Activated naive CD8-positive, alpha-beta T cell (primary cell): ENCODE measurements at regions not wholly inside any gene's neighbourhood (a gene's known extent, or its start where the extent isn't known, plus 50 kb on each side); places are given as distances from the start of the nearest gene placed in this dataset.
"Not testable (repeated sequence)": the region's sequence is repeated elsewhere in the genome, so short reads cannot be mapped to it uniquely, and the experiment has no call there.

Experiments
- H3K27ac Mint-ChIP-seq: one replicate; pipeline ENCODE4 v1.8.0; 2021; ENCODE audit warnings: mixed read lengths
- H3K27me3 Mint-ChIP-seq: one replicate; pipeline ENCODE4 v1.8.0; 2021; ENCODE audit warnings: mixed read lengths
- H3K36me3 Mint-ChIP-seq: one replicate; pipeline ENCODE4 v1.8.0; 2021; ENCODE audit warnings: mixed read lengths
- H3K4me1 Mint-ChIP-seq: one replicate; pipeline ENCODE4 v1.8.0; 2021; ENCODE audit warnings: low read depth, mixed read lengths
- H3K4me3 Mint-ChIP-seq: one replicate; pipeline ENCODE4 v1.8.0; 2021; ENCODE audit warnings: mild to moderate bottlenecking, mixed read lengths
- H3K9me3 Mint-ChIP-seq: one replicate; pipeline ENCODE4 v1.8.0; 2021; ENCODE audit warnings: low read depth, mixed read lengths

GRCh38 chr11:103731670-103732069 is 304.8 kb upstream of the DDI1 start:
- no peak overlapping the region for H3K4me3 Mint-ChIP-seq
- peaks cover 3% of the 10 kb centered on the region for H3K36me3 Mint-ChIP-seq
- no peaks in the 10 kb centered on the region for H3K4me1 Mint-ChIP-seq
- H3K9me3 Mint-ChIP-seq, result no peaks in the 10 kb centered on the region
- no peak overlapping the region for H3K27ac Mint-ChIP-seq
- H3K27me3 Mint-ChIP-seq, result no peaks in the 10 kb centered on the region

DNA sequence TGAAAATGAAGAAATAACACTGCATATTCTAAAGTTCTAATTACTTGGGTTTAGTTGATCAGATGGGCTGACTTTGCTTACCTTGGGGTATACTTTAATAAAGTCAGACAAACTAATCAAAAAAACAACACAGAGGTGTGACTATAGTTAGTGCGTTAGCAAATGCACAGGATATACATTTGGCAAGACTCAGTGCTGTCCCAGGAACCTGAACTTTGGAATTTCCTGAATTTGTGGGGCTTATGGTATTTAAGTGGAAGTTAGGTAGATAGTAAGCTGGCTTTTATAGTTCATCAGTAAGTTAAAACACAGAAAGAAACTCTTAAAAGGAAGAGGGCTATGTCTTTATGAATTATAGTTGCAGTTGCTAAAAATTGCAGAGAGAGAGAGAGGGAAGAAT is 302.6 kb upstream of the DDI1 start:
- H3K27ac Mint-ChIP-seq, result no peak overlapping the region
- H3K9me3 Mint-ChIP-seq, result no peaks in the 10 kb centered on the region
- no peaks in the 10 kb centered on the region for H3K27me3 Mint-ChIP-seq
- peaks cover 2% of the 10 kb centered on the region for H3K4me1 Mint-ChIP-seq
- H3K36me3 Mint-ChIP-seq, result no peaks in the 10 kb centered on the region
- H3K4me3 Mint-ChIP-seq, result no peak overlapping the region

DNA sequence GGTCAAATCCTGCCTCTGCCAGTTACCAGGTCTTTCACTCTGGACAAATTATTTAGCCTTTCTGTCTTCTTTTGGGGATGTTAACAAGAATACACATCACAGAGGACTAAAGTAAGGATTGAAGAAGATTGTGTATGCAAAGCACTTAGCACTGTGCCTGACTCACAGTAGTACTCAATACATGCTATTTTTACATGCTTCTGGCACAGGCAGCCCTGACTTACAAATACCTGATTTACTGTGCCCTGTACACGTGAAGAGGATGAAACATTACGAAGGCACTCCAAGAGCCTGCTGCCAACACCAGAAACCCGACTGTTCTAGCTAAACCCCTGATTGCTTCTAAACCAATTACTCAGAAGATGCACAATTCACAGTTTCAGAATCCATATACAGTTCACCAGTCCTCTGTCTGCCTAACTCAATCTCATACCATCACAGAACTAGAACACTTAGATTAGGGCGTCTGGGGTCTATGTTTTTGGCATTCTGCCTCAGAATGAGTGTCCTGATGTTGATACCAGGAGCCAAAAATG is 300.9 kb upstream of the DDI1 start:
- Mint-ChIP-seq H3K4me1 (peaks cover 7% of the 10 kb centered on the region), H3K9me3 (no peaks in the 10 kb centered on the region), H3K27ac (no peak overlapping the region), H3K4me3 (no peak overlapping the region), H3K27me3 (no peaks in the 10 kb centered on the region), H3K36me3 (no peaks in the 10 kb centered on the region)

DNA sequence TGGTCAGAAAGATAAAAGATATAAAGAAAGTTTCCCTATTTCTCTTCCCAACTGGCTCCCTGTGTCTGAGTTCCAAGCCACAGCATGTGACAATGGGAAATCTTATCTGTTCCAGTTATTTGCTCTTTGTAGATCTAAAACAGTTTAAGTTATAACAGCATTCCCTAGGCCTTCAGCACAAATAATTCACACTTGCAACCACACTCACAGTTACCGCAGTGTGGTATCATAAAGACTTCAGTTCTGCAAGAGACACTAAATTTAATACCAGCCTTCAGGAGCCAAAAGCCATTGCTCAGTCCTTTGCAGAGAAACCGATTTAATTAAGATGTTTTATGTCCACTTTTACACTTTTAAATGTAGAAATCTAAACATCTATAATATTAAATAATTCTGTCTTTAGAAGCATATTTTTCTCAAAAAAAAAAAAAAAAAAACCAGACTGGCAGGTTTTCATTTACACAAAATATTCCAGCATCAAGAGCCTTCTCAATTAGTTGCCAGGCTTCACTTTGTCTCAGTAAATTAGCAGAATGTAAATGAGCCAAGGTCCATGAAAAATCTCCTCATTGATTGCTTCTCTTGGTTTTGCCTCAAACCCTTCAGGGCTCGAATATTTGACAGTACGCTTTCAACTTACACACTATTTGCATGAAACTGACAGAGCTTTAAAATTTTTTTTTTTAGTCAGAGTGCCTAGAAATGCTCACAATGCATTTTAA is 300.0 kb upstream of the DDI1 start:
- Mint-ChIP-seq H3K4me3 (no peak overlapping the region), H3K4me1 (peaks cover 7% of the 10 kb centered on the region), H3K27ac (no peak overlapping the region), H3K36me3 (no peaks in the 10 kb centered on the region), H3K27me3 (no peaks in the 10 kb centered on the region), H3K9me3 (no peaks in the 10 kb centered on the region)

GRCh38 chr11:103737037-103737622 is 299.3 kb upstream of the DDI1 start:
- peaks cover 7% of the 10 kb centered on the region for H3K4me1 Mint-ChIP-seq
- no peak overlapping the region for H3K27ac Mint-ChIP-seq

GRCh38 chr11:103737747-103738146 is 298.7 kb upstream of the DDI1 start:
- Mint-ChIP-seq H3K9me3 (no peaks in the 10 kb centered on the region), H3K36me3 (no peaks in the 10 kb centered on the region), H3K4me3 (no peak overlapping the region), H3K4me1 (peaks cover 7% of the 10 kb centered on the region), H3K27me3 (no peaks in the 10 kb centered on the region), H3K27ac (no peak overlapping the region)

More at GRCh38 chr11:103737037-103737622, 299.3 kb upstream of the DDI1 start:
- no peaks in the 10 kb centered on the region for H3K27me3 Mint-ChIP-seq
- no peaks in the 10 kb centered on the region for H3K9me3 Mint-ChIP-seq
- H3K36me3 Mint-ChIP-seq, result no peaks in the 10 kb centered on the region
- H3K4me3 Mint-ChIP-seq, result no peak overlapping the region

DNA sequence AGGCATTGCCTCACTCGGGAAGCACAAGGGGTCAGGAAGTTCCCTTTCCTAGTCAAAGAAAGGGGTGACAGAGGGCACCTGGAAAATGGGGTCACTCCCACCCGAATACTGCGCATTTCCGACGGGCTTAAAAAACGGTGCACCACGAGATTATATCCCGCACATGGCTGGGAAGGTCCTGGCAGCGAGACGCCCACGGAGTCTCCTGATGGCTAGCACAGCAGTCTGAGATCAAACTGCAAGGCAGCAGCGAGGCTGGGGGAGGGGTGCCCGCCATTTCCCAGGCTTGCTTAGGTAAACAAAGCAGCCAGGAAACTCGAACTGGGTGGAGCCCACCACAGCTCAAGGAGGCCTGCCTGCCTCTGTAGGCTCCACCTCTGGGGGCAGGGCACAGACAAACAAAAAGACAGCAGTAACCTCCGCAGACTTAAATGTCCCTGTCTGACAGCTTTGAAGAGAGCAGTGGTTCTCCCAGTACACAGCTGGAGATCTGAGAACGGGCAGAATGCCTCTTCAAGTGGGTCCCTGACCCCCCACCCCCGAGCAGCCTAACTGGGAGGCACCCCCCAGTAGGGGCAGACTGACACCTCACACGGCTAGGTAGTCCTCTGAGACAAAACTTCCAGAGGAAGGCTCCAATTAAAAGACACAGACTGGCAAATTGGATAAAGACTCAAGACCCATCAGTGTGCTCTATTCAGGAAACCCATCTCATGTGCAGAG is 297.2 kb upstream of the DDI1 start:
- not testable (repeated sequence) for H3K4me1 Mint-ChIP-seq, H3K36me3 Mint-ChIP-seq, H3K27me3 Mint-ChIP-seq, H3K9me3 Mint-ChIP-seq, H3K27ac Mint-ChIP-seq
- H3K4me3 Mint-ChIP-seq, result peak overlapping the region; percentile 59

DNA sequence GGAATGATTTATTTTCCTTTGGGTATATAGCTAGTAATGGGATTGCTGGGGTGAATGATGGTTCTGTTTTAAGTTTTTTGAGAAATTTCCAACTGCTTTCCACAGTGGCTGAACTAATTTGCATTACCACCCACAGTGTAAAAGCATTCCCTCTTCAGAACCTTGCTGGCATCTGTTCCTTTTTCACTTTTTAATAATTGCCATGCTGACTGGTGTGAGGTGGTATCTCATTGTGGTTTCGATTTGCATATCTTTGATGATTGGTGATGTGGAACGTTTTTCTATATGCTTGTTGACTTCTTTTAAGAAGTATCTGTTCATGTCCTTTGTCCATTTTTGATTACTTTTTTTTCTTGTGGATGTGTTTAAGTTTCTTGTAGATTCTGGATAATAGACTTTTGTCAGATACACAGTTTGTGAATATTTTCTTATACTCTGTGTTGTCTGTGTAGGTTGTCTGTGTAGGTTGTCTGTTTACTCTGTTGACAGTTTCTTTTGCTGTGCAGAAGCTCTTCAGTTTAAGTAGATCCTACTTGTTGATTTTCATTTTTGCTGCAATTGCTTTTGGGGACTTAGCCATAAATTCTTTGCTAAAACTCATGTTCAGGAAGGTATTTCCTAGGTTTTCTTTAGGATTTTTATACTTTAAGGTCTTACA is 291.8 kb upstream of the DDI1 start:
- Mint-ChIP-seq H3K27ac (no peak overlapping the region), H3K4me3 (no peak overlapping the region), H3K36me3 (no peaks in the 10 kb centered on the region), H3K27me3 (no peaks in the 10 kb centered on the region), H3K4me1 (peaks cover 3% of the 10 kb centered on the region), H3K9me3 (peaks cover 16% of the 10 kb centered on the region)

DNA sequence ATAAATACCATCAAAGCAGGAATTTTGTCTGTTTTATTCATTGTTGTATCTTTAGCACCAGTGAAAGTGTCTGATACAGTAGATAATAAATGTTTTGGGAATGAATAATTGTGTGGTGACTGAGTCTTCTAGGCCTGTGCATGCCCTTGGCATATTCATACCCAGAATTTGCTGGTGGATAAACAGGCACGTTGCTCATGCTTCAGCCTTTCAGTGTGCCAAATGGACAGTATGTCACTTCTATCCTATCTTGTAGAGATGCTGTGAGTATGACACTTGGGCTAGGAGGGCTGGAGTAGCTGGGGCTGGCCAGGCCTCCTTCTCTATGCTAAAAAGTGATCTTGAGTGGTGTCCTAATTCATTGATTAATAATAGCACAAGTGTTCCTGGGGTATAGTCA is 287.3 kb upstream of the DDI1 start:
- Mint-ChIP-seq H3K36me3 (no peaks in the 10 kb centered on the region), H3K9me3 (peaks cover 16% of the 10 kb centered on the region), H3K4me1 (no peaks in the 10 kb centered on the region), H3K27me3 (no peaks in the 10 kb centered on the region), H3K4me3 (no peak overlapping the region), H3K27ac (no peak overlapping the region)

DNA sequence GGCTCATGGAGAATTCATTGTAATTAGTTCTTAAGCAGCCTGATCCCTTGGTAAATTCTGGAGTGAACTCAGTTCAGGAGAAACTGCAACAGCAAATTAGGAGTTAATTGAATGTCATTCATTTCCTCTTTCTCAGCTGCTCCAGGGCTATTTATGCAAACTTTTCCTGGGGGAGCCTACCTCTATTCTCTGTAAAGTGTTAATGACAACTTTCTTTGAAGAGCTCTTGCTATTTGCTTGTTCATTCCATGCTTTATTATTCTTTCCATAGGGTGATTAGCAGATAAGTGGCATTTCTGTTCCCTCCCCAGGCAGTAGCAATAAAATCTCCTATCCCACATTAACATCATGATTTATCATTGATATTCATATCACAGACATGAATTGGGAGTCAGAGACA is 267.6 kb upstream of the DDI1 start:
- H3K4me1 Mint-ChIP-seq, result no peaks in the 10 kb centered on the region
- no peak overlapping the region for H3K4me3 Mint-ChIP-seq
- no peaks in the 10 kb centered on the region for H3K27me3 Mint-ChIP-seq
- H3K27ac Mint-ChIP-seq, result no peak overlapping the region
- H3K9me3 Mint-ChIP-seq, result no peaks in the 10 kb centered on the region
- no peaks in the 10 kb centered on the region for H3K36me3 Mint-ChIP-seq

GRCh38 chr11:103773059-103773458 is 263.4 kb upstream of the DDI1 start:
- no peaks in the 10 kb centered on the region for H3K36me3 Mint-ChIP-seq
- H3K27me3 Mint-ChIP-seq, result no peaks in the 10 kb centered on the region
- H3K27ac Mint-ChIP-seq, result no peak overlapping the region
- no peak overlapping the region for H3K4me3 Mint-ChIP-seq
- no peaks in the 10 kb centered on the region for H3K4me1 Mint-ChIP-seq
- H3K9me3 Mint-ChIP-seq, result no peaks in the 10 kb centered on the region

GRCh38 chr11:103773537-103773936 is 262.9 kb upstream of the DDI1 start:
- Mint-ChIP-seq H3K4me3 (no peak overlapping the region), H3K27ac (no peak overlapping the region), H3K36me3 (no peaks in the 10 kb centered on the region), H3K9me3 (no peaks in the 10 kb centered on the region), H3K4me1 (no peaks in the 10 kb centered on the region), H3K27me3 (no peaks in the 10 kb centered on the region)

DNA sequence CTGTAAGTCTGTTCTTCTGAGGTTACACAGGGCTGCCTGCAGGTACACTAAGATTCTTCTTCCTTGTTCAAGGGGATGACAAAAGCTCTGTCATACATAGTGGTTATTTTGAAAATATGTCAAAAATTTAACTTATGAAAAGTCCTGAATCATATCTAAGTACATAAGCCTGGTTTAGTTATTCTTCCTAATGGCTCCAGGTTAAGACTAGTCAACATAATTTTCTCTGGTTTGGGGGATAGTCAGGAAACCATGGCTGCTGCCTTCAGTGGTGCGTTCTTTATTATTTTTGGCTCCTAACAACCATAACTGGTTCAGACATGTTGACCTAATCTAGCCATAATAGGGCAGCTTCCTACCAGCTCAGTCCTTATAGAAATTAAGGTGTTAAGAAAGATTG is 257.4 kb upstream of the DDI1 start:
- H3K4me1 Mint-ChIP-seq, result no peaks in the 10 kb centered on the region
- no peak overlapping the region for H3K4me3 Mint-ChIP-seq
- H3K36me3 Mint-ChIP-seq, result no peaks in the 10 kb centered on the region
- H3K27ac Mint-ChIP-seq, result no peak overlapping the region
- peaks cover 2% of the 10 kb centered on the region for H3K27me3 Mint-ChIP-seq
- no peaks in the 10 kb centered on the region for H3K9me3 Mint-ChIP-seq

DNA sequence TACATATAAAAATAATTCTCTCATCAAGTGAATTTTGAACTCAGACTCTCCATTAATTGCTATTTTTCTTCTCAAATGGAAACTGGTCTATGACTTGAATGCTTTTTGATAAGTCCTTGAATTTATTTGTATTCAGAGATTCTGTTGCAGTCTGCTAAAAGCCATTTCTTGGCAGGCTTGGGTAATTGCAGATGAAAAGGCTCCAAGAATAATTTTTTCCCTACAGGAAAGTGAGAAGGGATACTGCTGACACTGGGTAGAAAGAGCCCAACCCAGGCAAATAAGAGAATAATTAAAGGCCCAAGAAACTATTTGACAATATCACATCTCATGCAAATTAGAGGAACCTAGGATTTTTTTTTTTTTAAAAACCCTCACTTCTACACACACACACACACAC is 246.5 kb upstream of the DDI1 start:
- Mint-ChIP-seq H3K4me3 (no peak overlapping the region), H3K36me3 (no peaks in the 10 kb centered on the region), H3K27ac (no peak overlapping the region), H3K4me1 (no peaks in the 10 kb centered on the region), H3K9me3 (peaks cover 9% of the 10 kb centered on the region), H3K27me3 (no peaks in the 10 kb centered on the region)

GRCh38 chr11:103792981-103793468 is 243.4 kb upstream of the DDI1 start:
- peaks cover 8% of the 10 kb centered on the region for H3K9me3 Mint-ChIP-seq
- no peaks in the 10 kb centered on the region for H3K27me3 Mint-ChIP-seq
- H3K4me1 Mint-ChIP-seq, result no peaks in the 10 kb centered on the region
- H3K27ac Mint-ChIP-seq, result no peak overlapping the region
- H3K4me3 Mint-ChIP-seq, result no peak overlapping the region
- no peaks in the 10 kb centered on the region for H3K36me3 Mint-ChIP-seq
